K562 (cell line): ENCODE measurements at regions not wholly inside any gene's neighbourhood (a gene's known extent, or its start where the extent isn't known, plus 50 kb on each side); places are given as distances from the start of the nearest gene placed in this dataset.

Source experiments
- ATAC-seq: fragments of 200-7000 bp; cut with Tn5 transposase; 3 replicates; pipeline ENCODE4 v1.9.1; 2020; ENCODE audit warnings: moderate library complexity
- BruUV-seq: library from RNA; stranded (reverse); fragments of 400-500 nt; replicated peaks from 2 replicates; lab custom pipeline; 2021; lab: Mats Ljungman, UMichigan
- CTCF ChIA-PET: fragments of 300-600 bp; formaldehyde crosslinking; extraction: SDS; loops from one replicate; lab custom pipeline; 2021; ENCODE audit warnings: low intra/inter-chr PET ratio; lab: Yijun Ruan, JAX
- POLR2A ChIA-PET: fragments of 300-600, 350-650 bp; sonication (Branson Sonifier 250); formaldehyde crosslinking; extraction: SDS; loops from one replicate; lab custom pipeline; 2021; ENCODE audit warnings: antibody characterized with exemption, inconsistent platforms; lab: Yijun Ruan, JAX
- DNase-seq, 4 experiments: peaks; one replicate each; pipeline versions ENCODE4 v3.0.0 to v3.0.0-alpha.2; 2011 to 2018; ENCODE audit warnings: low spot score in 3 of 4, mixed read lengths in 3 of 4; ENCODE audit errors: extremely low read depth in 1 of 4
- FAIRE-seq: peaks from 2 replicates; lab custom pipeline; 2011; peaks lifted over from hg19 to GRCh38; lab: Jason Lieb, UNC
- H2AFZ ChIP-seq: 2 replicates; pipeline ENCODE4 v1.6.0; 2011; ENCODE audit warnings: low read depth, low read length, control low read depth, inconsistent platforms
- H3K27ac ChIP-seq: fragments of 200-600 bp; 3 replicates; pipeline ENCODE4 v1.8.0; 2011; ENCODE audit warnings: low read depth, mild to moderate bottlenecking, control low read depth, inconsistent platforms, low read length, moderate library complexity, mixed read lengths; ENCODE audit errors: extremely low read depth
- H3K27me3 ChIP-seq, 2 experiments: fragments of 300-600 bp in 1 of 2; 2 replicates in 1 of 2; 3 replicates in 1 of 2; pipeline versions ENCODE4 v1.6.0 to v1.8.0; 2011; ENCODE audit warnings: inconsistent platforms in 2 of 2, low read length in 2 of 2, mild to moderate bottlenecking in 1 of 2, mixed read lengths in 1 of 2, moderate library complexity in 1 of 2; ENCODE audit not compliant: control insufficient read depth in 2 of 2, insufficient read depth in 2 of 2
- H3K36me3 ChIP-seq: fragments of 300-600 bp; 3 replicates; pipeline ENCODE4 v1.8.0; 2011; ENCODE audit warnings: mild to moderate bottlenecking, low read length, inconsistent platforms; ENCODE audit not compliant: control insufficient read depth, insufficient read depth
- H3K4me1 ChIP-seq, 2 experiments: fragments of 200-600 bp in 1 of 2; replicated peaks in 1 of 2; 2 replicates in 1 of 2; 3 replicates in 1 of 2; pipeline versions ENCODE4 v1.5.1 to v1.8.0; 2011; ENCODE audit warnings: inconsistent platforms in 2 of 2, low read length in 2 of 2, mild to moderate bottlenecking in 1 of 2, mixed read lengths in 1 of 2, moderate library complexity in 1 of 2; ENCODE audit not compliant: control insufficient read depth in 2 of 2, insufficient read depth in 2 of 2
- H3K4me2 ChIP-seq: 2 replicates; pipeline ENCODE4 v1.6.1; 2011; ENCODE audit warnings: low read length, control low read depth, inconsistent platforms, mixed read lengths; ENCODE audit not compliant: insufficient read depth
- H3K4me3 ChIP-seq: fragments of 200-600 bp; sonication (generic), shearing (Covaris generic); 2 replicates; pipeline ENCODE4 v1.5.1; 2016; ENCODE audit warnings: control low read depth, inconsistent platforms
- H3K79me2 ChIP-seq: fragments of 200-600 bp; 3 replicates; pipeline ENCODE4 v1.8.0; 2011; ENCODE audit warnings: low read length, inconsistent platforms; ENCODE audit not compliant: control insufficient read depth, insufficient read depth
- H3K9ac ChIP-seq, 2 experiments: 2 replicates each; pipeline versions ENCODE4 v1.6.0 to v1.6.1; 2011; ENCODE audit warnings: low read depth in 2 of 2, low read length in 2 of 2, control low read depth in 1 of 2, inconsistent platforms in 1 of 2, mild to moderate bottlenecking in 1 of 2, mixed read lengths in 1 of 2; ENCODE audit not compliant: insufficient read depth in 1 of 2
- H3K9me1 ChIP-seq: one replicate; pipeline ENCODE4 v1.6.0; 2011; ENCODE audit warnings: inconsistent platforms, mild to moderate bottlenecking, low read length, moderate library complexity; ENCODE audit not compliant: control insufficient read depth, insufficient read depth
- H3K9me3 ChIP-seq: replicated peaks from 2 replicates; pipeline ENCODE4 v1.5.1; 2011; ENCODE audit warnings: low read depth, low read length, inconsistent platforms; ENCODE audit not compliant: control insufficient read depth, insufficient read depth
- H4K20me1 ChIP-seq: replicated peaks from 2 replicates; pipeline ENCODE4 v1.6.1; 2011; ENCODE audit warnings: low read length, inconsistent platforms, mixed read lengths; ENCODE audit not compliant: control insufficient read depth, insufficient read depth
- CHD2 ChIP-seq: IDR thresholded peaks from 2 replicates; pipeline ENCODE4 v1.6.1; 2011; ENCODE audit warnings: low read depth, low read length
- HINFP ChIP-seq: fragments of 450-650 bp; conservative IDR thresholded peaks from 2 replicates; pipeline ENCODE4 v1.6.1; 2016; ENCODE audit warnings: missing genetic modification characterization, low read depth, mild to moderate bottlenecking, control low read depth, missing compliant biosample characterization
- HNRNPLL ChIP-seq: fragments of 200-400 bp; formaldehyde crosslinking; IDR thresholded peaks from 2 replicates; pipeline ENCODE4 v1.6.1; 2017; ENCODE audit warnings: low read length, low read depth, mild to moderate bottlenecking; ENCODE audit not compliant: poor library complexity, severe bottlenecking
- NEUROD1 ChIP-seq: fragments of 150-350 bp; IDR thresholded peaks from 2 replicates; pipeline ENCODE4 v1.6.1; 2014; ENCODE audit warnings: borderline replicate concordance, low read length, low read depth; ENCODE audit not compliant: partially characterized antibody
- WGBS: fragments of 100-300 bp; shearing (Covaris generic); methylation state at CpG from one replicate; pipeline ENCODE4 v1.1.6; 2016; ENCODE audit warnings: low coverage, mixed read lengths; ENCODE audit not compliant: insufficient coverage; ENCODE audit errors: missing lambda C conversion rate; 5-methylcytosine and 5-hydroxymethylcytosine counted together
- in situ Hi-C: fragments of 300-500 bp; cut with MboI; formaldehyde crosslinking; loops from 4 replicates; pipeline ENCODE4 v1.15.0; 2018; ENCODE audit warnings: inconsistent platforms, mixed read lengths
- intact Hi-C: fragments of 100-400 bp; cut with micrococcal nuclease; formaldehyde crosslinking; loops from 2 replicates; pipeline ENCODE4 v1.14.2; 2022
- TF ChIP-seq, protein P1 (sequence below): fragments of 200-800 bp; sonication (Bioruptor generic); IDR thresholded peaks from 2 replicates; pipeline ENCODE4 v1.6.1; 2017; ENCODE audit warnings: missing genetic modification characterization, missing compliant biosample characterization
- TF ChIP-seq, protein P2 (sequence below): fragments of 250-450 bp; sonication (Bioruptor Pico); IDR thresholded peaks from 2 replicates; pipeline ENCODE4 v1.4.0; 2020
- TF ChIP-seq, protein P3 (sequence below), 2 experiments: IDR thresholded peaks in 1 of 2; conservative IDR thresholded peaks in 1 of 2; 2 replicates each; pipeline ENCODE4 v1.6.1; 2016; ENCODE audit warnings: low read depth in 2 of 2, mild to moderate bottlenecking in 1 of 2, missing compliant biosample characterization in 1 of 2, missing genetic modification characterization in 1 of 2, moderate library complexity in 1 of 2

DNA sequence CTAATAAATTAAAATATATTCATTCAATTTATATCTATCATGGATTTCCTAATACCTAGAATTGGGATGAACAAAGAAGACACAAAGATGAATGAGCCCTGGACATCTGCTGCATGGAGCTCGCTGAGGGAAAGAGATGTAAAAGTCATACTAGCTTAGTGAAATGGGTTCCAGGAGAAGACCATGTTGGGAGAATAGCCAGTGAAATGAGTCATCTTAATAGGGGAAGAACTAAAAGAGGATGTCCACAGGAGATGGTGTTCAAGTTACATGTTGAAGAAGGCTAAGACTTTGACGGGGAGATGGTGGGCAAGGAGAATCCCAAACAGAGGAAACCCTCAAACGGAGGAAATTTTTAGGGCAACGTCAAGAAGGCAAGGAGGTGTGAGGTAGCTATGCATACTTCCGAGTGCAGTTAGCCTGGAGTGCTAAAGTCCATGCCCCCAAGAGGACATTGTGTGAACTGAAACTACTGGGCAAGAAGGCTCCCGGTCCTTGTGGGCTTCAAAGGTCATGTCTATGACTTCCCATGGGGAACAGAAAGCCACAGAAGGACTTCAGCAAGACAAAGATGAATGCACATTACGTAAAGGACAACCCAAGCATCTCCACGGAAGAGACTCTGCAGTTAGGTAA, 220.5 kb upstream of the CDH11 start:
- Histone ChIP-seq H3K4me2 (no peak overlapping the region), H3K9me1 (no peaks in the 10 kb centered on the region), H3K4me3 (no peak overlapping the region), H2AFZ (no peak overlapping the region), H3K27me3 (no peaks in the 10 kb centered on the region), H3K9me3 (no peaks in the 10 kb centered on the region; the same call in 1 of the 2 replicates), H3K79me2 (no peaks in the 10 kb centered on the region), H3K36me3 (no peaks in the 10 kb centered on the region), H3K4me1 (no peaks in the 10 kb centered on the region), H3K9ac (no peak overlapping the region), H4K20me1 (no peaks in the 10 kb centered on the region), H3K27ac (no peak overlapping the region)
- in situ Hi-C loops, result no loop called here
- under 1% methylated on average over 8 of the region's 8 CpGs for WGBS
- no TSS peak for BruUV-seq
- ChIA-PET POLR2A (no interaction called here), CTCF (no interaction called here)
- ATAC-seq (no peak), FAIRE-seq (no peak), DNase-seq (no peak)
- intact Hi-C loops, result no loop called here
- no peak for TF ChIP-seq CHD2

- in situ Hi-C loops, result no loop called here
- POLR2A ChIA-PET, result no interaction called here
- no peak for TF ChIP-seq NEUROD1
- no peak for TF ChIP-seq HNRNPLL
- TF ChIP-seq, protein P1, sequence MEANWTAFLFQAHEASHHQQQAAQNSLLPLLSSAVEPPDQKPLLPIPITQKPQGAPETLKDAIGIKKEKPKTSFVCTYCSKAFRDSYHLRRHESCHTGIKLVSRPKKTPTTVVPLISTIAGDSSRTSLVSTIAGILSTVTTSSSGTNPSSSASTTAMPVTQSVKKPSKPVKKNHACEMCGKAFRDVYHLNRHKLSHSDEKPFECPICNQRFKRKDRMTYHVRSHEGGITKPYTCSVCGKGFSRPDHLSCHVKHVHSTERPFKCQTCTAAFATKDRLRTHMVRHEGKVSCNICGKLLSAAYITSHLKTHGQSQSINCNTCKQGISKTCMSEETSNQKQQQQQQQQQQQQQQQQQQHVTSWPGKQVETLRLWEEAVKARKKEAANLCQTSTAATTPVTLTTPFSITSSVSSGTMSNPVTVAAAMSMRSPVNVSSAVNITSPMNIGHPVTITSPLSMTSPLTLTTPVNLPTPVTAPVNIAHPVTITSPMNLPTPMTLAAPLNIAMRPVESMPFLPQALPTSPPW (CRISPR knock-in tag), result no peak
- TF ChIP-seq, protein P2, sequence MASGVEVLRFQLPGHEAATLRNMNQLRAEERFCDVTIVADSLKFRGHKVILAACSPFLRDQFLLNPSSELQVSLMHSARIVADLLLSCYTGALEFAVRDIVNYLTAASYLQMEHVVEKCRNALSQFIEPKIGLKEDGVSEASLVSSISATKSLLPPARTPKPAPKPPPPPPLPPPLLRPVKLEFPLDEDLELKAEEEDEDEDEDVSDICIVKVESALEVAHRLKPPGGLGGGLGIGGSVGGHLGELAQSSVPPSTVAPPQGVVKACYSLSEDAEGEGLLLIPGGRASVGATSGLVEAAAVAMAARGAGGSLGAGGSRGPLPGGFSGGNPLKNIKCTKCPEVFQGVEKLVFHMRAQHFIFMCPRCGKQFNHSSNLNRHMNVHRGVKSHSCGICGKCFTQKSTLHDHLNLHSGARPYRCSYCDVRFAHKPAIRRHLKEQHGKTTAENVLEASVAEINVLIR (CRISPR knock-in tag), result no peak
- TF ChIP-seq, protein P3, sequence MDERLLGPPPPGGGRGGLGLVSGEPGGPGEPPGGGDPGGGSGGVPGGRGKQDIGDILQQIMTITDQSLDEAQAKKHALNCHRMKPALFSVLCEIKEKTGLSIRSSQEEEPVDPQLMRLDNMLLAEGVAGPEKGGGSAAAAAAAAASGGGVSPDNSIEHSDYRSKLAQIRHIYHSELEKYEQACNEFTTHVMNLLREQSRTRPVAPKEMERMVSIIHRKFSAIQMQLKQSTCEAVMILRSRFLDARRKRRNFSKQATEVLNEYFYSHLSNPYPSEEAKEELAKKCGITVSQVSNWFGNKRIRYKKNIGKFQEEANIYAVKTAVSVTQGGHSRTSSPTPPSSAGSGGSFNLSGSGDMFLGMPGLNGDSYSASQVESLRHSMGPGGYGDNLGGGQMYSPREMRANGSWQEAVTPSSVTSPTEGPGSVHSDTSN (CRISPR knock-in tag; IDR thresholded peaks at IDR 0.05; ENCODE audit: low read depth), result no peak
- TF ChIP-seq, protein P3 (tag; conservative IDR thresholded peaks at IDR 0.05; ENCODE audit: low read depth), result no peak
- no peak for TF ChIP-seq HINFP (tag)
Measured at GRCh38 chr16:65339062-65339461, 217.2 kb upstream of the CDH11 start.

More at GRCh38 chr16:65339062-65339461, 217.2 kb upstream of the CDH11 start:
- H3K9me1 ChIP-seq, result no peaks in the 10 kb centered on the region
- no peak overlapping the region for H3K4me2 ChIP-seq
- intact Hi-C loops, result no loop called here
- H3K36me3 ChIP-seq, result no peaks in the 10 kb centered on the region
- no peak overlapping the region for H3K27ac ChIP-seq
- WGBS, result 0% methylated on average over 2 of the region's 2 CpGs
- CTCF ChIA-PET, result no interaction called here
- no peaks in the 10 kb centered on the region for H3K27me3 ChIP-seq
- no TSS peak for BruUV-seq
- H3K4me3 ChIP-seq, result no peak overlapping the region
- FAIRE-seq (no peak), DNase-seq (no peak), ATAC-seq (no peak)
- no peaks in the 10 kb centered on the region for H3K79me2 ChIP-seq
- H4K20me1 ChIP-seq, result no peaks in the 10 kb centered on the region
- H3K9me3 ChIP-seq, result no peaks in the 10 kb centered on the region; the same call in 1 of the 2 replicates
- H3K9ac ChIP-seq, result no peak overlapping the region
- no peak overlapping the region for H2AFZ ChIP-seq
- no peaks in the 10 kb centered on the region for H3K4me1 ChIP-seq
